ENCODE measurements at regions not wholly inside any gene's neighbourhood (a gene's known extent, or its start where the extent isn't known, plus 50 kb on each side); places are given as distances from the start of the nearest gene placed in this dataset.
"Not testable (repeated sequence)": the region's sequence is repeated elsewhere in the genome, so short reads cannot be mapped to it uniquely, and the experiment has no call there.

DNA sequence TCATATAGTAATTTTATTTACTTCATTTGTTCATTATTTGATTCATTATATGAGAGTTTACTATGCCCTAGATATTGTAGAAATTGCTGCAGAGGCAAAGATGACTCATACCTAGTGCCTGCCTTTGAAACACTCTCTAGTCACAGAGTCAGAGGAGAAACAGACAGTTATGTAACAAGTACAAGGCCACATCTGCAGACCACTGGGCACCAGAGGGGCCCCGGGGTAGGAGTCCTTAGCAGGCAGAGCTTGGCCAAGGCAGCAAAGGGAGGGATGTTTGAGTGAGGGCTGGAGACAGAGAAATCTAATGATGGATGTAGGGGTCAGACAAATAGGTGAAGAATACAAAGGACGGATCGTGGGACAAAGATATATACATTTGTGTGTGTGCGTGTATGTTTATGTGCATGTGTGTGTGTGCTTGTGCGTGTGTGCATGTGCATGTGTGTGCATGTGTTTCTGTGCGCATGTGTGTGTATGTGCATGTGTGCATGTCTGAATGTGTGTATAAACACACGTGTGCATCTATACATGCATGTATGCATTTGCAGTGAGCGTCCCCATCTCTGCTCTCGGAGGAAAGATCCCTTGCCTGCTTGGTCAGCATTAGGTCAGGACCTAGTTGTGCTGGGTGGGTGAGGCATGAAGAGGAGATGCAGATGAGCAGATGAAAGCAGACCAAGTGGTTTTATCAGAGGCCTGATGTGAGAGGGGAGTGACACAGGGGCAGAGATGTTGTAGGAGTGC, 170.6 kb upstream of the MYT1L start:
- DNase-seq = no peak

DNA sequence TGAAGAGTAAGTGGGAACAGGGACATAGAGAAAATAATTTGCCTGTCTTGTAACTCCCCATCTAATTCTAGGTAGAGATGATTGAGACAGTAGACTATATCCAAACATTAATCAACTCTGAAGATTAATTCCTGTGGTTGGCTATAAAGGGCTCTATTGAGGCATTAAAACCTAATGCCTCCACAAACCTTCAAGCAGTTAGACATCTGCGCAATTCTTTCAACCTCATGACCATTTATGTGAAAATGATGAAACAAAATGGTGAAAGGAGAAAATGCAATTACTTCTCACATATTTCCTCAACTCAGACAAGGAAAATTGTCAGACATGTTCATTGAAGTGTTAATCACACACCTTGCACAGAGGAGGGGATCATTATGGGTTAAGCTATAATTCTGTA, 164.5 kb upstream of the MYT1L start:
- DNase-seq = no peak

DNA sequence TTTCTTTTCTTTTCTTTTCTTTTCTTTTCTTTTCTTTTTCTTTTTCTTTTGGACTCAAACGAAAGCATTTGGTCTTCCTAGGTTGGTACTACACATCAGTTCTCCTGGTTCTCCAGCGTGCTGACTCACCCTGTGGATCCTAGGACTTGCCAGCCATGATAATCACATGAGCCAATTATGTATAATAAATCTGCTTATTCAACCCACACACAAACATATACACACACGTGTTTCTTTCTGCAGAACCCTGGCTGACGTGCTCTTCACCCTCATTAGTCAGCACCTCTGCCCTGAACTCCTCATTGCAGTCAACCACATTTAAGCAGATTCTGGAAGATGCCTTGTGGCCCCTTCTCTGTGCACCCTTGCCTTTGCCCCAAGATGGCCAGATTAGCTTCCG, 162.4 kb upstream of the MYT1L start:
- no peak for DNase-seq

DNA sequence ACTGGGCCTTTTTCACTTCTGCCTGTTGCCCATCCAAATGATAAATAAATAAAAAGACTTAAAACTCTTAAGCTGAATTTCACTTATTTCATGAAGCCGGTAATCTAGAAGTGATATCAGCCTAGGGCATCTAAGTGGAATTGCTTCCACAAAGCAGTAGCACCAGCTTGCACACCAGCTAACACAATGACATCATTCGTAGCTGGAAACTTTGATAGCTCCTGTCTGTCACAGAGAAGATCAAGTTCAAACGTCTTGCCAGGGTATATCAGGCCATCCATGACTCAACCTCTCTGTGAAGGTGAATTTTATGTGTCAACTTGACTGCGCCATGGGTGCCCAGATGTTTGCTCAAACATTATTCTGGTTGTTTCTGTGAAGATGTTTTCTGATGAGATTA, 161.7 kb upstream of the MYT1L start:
- DNase-seq = no peak

DNA sequence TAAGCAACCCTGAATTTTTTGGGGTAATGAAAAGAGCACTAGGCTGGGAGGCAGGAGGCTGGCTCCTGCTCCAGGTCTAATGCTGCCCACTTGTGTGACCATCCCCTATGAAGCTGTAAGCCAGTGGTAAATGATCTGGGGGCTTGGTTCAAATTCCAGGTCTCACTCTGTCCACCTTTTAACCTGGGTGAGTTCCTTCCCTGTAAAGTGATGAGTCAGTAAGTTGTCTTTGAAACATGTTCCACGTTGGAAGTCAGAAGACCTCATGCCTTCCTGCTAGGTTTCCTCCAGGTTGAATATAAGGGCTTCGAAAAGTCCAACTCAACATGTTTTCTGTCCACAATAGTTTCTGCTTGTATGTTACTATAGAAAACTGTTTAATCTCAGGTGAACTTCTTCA, 160.9 kb upstream of the MYT1L start:
- no peak for DNase-seq

DNA sequence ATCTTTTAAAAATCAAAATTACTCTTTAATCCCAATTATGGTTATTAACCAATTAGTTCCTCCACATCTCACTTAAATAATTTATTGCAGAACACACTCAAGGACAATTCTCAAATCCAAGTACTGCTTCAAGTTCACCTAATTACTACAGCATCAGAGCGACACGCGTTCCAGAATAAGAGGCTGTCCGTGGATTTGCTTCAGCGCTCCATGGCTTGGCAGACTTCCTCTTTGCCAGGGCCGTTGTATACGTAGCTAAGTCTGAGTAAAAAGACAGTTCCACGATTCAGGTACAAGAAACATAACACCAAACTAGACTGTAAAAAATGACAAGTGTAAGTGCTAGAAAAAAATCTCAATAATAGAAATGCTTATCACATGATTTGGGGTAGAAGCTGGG, 153.2 kb upstream of the MYT1L start:
- DNase-seq = no peak

DNA sequence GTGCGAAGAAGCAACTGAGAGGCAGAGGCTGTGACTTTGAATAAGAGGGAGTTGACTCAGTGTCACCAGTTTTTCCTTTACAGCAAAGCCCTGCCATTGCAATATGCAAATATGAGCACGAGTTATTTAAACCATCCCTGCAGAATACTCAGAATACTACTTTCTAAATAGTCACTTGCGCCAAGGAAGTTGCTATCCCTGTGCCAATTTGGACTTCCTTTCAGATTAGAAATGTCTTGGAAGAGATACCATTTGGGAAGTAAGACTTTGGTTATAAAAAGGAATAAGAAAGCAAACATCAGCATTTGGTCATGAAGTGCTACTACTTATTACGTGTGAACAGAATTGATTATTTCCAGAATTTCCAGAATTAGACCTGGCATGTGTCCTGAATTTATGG, 151.8 kb upstream of the MYT1L start:
- no peak for DNase-seq

DNA sequence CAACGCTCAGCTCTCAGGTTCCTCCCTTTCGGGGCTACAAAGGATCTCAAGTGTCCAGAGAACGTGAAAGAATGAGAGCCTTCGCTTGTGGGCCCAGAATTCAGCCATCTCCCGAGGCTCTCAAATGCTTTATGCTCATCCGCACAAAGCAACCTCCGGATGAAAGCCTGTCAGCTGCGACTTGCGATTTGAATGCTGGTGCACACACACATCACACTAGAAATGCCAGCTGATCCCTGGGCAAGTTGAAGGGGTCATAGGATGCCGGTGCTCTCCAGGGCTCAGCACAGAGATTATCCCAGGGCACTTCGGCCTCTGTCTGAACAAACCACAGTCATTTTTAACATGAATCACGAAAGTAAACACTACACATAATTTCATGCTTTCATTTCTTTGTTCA, 141.8 kb upstream of the MYT1L start:
- no peak for DNase-seq

DNA sequence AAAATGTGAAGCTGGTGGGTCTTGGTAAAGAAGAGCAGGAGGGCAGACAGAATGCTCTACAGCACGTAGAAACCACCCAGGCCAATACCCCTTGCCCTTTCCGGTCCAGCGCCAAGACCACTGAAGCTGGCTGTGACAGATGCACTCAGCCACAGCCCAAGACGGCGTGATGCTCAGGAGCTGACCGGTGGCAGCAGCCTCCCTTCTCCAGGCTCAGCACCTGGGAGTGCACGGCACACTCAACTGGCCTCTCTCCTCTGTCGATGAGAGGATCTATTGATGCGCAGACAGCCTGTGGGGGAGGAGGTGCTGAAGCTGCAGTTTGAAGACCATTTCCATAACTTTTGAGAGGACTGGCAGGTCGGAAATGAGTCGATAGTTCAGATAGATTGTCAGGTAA, 141.0 kb upstream of the MYT1L start:
- no peak for DNase-seq

DNA sequence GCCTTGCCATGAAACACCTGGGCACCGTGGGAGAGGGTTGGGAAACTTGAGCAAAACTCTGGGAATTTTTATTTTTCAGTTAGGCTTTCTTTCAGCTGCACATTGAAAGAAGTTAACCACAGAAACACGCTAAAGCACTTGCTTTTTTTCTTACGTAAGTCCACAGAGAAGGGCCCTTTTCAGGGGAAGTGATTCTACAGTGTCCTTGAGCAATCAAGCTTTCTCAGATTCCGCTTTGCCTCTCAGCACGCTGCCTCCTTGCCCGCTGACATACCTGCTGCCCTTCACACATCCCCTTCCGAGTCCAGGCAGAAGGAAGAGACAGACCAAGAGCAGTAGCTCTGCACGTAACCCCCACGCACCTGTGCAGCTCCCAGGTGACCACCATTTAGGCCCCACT, 135.5 kb upstream of the MYT1L start:
- no peak for DNase-seq

DNA sequence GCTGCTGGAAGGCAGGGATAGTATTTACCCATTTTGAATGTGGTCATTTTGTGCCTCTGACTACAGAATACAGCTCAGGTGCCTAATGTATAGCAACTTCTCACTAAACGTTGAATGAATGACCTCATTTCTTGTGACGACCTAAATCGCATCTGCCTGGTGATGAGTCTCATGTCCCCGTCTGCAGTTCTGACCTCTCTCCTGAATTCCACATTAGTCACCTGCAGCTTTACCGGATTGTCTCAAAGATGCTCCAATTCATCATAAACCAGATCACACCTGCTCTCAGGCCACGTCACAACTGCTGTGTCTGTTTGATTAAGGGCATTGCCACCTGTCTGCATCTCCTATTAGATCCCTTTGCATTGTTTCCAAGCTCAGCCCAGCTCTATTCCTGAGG, 133.6 kb upstream of the MYT1L start:
- no peak for DNase-seq

DNA sequence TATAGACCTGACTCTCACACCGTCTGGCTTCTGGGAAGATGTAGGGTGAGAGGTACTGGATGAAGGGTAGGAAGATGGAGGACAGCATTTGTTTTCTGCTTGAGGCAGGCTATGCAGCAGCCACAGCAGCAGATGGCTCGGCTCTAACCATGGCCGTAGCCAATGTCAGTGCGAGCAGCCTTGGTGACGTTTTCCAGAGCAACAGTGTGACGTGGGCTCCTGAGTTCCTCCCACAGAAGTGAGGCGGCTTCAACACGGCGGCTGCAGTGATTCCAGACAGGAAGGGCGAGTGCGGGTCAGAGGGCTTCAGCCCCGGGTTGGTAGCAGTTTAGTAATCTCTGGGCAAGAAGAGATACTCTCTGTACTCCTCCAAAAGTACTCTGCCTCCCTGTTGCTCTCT, 133.0 kb upstream of the MYT1L start:
- no peak for DNase-seq

DNA sequence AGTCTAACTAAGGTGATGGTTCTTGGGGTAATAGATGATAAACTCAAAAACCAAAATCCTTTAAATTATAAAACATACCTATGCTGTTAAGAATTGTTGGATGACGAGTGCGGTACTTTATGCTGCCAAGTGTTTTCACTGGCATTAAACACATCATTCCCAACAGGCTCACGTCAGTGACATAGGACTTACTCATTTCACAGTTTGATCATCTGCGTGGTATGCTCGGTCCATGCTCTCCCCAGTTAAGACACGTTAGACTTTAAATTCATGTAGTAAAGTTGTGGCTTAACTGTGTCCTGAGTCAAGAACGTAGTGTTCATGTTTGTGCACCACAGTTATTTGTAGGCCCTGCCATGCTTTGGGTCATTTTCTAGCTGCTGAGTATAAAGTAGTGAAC, 125.6 kb upstream of the MYT1L start:
- DNase-seq = no peak

DNA sequence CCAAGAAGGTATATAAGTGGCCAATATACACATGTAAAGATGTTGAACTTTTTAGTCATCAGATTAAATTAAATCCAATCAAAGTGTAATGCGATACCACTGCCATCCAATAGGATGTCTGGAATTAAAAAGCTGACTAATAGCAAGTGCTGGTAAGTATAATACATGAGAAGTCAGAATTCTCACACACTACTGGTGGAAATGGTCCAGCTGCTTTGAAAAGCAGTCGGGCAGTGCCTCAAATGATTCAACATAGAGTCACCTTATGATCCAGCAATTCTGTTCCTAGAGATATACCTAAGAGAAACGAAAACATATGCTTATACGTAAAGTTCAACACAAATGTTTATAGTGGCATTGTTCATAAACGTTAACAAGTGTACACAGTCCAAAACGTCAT, 124.1 kb upstream of the MYT1L start:
- DNase-seq = no peak

DNA sequence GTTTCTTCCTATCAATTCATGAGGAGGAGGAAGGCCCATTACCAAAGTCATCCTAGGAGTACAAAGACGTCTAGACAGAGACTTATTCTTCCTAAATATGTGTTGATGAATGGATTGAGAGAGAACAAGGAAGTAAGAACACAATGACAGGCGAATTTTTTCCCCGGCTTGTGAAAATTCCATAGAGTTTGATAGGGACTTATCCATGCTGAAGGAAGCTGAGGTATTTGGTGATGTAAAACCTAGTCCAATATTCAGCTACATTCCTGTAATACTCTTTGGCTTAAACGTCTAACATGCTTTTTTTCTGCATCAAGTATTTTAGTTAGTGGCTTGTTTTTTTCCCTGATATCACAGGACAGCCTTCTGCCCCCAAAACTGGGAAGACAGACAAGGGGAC, 121.9 kb upstream of the MYT1L start:
- no peak for DNase-seq

DNA sequence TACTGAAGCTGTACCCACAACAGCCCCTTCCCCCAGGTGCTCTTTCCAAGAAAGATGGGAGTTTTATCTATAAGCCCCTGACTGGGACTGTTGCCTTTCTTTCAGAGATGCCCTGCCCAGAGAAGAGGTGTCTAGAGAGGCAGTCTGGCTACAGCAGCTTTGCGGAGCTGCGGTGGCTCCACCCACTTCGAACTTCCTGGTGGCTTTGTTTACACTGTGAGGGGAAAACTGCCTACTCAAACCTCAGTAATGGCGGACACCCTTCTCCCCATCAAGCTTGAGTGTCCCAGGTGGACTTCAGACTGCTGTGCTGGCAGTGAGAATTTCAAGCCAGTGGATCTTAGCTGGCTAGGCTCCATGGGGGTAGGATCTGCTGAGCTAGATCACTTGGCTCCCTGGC, 120.2 kb upstream of the MYT1L start:
- not testable (repeated sequence) for DNase-seq

DNA sequence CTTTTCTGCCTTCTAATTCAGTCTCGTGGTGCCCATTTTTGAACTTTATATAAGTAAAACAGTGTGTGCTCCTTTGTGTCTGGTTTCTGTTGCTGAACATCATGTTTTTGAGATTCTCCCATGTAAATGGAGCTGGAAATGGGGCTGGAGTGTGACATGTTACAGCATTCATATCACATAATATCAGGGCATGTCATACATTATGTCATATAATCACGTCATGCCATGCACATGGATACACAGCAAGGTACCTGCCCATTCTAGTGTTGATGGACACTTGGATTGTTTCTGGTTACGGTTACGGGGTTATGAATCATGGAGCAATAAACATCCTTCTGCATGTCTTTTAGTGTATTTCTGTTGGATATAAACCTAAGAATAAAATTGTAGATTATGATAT, 117.1 kb upstream of the MYT1L start:
- DNase-seq = no peak

DNA sequence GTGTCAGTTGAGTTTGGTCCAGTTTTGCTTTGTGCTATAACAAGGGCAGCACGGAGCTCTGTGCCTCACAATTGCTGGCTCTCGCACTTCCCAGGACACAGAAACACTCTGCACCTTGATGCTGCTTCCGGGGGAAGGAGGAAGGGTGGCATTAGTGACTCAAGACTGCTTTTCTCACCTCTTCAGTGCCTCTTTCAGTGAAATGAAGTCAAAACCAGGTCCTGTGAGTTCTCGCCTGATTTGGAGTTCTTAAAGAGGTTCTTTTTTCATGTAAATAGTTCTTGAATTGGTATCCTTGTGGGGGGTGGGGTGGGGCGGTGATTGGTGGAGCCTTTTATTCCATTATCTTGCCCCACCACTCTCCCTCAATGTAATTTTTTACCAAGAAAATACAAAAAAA, 91.5 kb upstream of the MYT1L start:
- no peak for DNase-seq

DNA sequence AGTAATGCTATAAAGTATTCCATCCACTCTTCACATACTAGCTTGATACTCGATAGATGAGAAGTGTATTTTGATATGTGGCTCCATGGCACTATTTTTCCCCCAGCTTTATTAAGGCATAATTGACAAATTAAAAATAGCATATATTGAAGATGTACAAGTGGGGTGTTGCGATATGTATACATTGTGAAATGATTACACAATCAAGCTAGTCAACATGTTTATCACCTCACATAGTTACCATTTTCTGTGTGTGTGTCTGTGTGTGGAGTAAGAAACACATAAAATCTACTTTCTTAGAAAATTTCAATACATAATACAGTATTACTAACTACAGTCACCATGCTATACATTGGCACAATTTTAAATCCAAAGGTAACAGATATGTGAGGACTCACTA, 82.5 kb upstream of the MYT1L start:
- DNase-seq = no peak

DNA sequence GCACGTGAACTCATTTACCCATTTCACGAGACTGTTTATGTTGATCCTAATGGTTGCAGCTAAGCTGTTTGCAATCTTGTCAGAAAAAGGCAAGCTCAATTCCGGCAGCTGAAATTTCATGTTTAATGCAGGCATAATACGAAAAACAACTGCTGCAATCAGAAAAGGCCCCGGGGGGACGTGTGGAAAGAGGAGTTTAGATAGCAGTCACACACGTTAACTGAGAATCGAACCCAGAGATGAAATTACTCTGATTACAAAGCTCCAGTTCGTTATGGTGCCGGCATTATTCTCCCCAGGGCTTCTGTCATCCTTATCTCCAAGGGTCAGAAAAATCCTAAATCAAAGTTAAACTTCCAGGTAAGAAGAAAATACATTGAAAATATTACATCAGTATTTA, 79.9 kb upstream of the MYT1L start:
- DNase-seq = no peak

DNA sequence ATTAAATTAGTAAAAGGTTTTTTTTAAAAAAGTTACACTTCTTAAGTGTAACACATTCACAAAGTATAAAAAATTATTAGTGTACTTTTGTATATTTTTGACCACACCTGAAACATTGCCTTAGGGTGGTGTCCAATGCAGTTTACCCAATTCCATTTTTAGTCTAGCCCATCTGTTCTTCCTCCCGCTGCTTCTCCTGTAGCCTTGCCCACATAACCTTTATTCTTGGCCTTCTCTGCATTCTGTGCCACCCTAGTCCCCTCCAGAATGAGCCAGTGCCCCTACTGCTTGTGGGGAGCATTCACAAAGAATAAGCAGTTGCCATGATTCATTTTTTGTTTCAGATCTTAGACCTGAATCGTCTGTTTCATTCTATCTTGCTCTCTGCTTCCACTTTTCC, 78.4 kb upstream of the MYT1L start:
- no peak for DNase-seq

DNA sequence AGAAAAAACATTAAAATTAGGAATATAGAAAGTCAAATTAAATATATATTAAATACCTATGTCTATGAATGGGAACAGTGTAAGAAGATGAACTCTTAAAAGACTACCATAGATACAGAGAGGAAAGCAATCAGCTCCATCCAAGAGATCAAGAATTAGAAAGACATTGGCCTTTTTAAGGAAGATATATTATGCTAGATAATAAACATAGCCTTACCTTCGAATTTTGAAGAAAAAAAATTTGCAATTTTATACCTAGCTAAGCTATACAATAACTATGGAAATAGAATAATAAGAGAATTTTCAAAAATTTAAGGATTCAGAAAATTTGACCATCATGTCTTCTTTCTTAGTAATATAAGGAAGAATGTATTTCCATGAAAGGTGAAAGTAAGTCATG, 74.7 kb upstream of the MYT1L start:
- DNase-seq = no peak

DNA sequence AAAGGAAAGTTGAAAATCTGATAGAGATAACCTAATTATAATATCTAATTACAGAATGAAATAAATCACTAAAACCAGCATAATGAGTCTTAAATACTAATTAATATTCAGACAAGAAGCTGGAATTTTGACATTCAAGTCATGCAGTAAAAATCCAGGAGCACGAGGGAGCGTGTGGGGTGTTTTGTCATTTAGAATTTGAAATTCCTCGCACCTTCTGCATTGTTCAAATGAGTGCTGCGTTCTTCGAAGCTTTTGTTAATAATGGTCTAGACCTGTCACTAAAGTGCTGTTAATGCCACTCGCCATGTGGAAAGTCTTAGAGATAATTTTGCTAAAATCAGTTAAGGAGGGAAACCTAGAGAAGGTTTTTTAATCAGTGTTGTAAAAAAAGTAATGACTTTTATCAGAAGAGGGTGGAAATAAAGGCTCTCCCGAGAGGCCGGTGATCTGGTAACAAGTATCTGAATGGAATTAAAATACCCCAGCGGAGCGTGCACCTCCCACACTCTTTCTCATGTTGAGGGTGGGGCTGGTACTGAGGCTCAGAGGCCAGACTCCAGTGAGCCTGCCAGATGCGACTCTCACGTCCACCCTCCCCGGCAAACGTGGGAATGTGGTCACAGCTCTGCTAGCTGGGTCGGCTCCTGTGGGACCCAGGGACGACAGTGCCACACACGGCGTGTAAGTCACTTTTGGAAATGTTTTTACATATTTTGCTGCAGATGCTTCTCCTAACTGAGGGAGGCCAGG, 69.4 kb upstream of the MYT1L start:
- DNase-seq = no peak

DNA sequence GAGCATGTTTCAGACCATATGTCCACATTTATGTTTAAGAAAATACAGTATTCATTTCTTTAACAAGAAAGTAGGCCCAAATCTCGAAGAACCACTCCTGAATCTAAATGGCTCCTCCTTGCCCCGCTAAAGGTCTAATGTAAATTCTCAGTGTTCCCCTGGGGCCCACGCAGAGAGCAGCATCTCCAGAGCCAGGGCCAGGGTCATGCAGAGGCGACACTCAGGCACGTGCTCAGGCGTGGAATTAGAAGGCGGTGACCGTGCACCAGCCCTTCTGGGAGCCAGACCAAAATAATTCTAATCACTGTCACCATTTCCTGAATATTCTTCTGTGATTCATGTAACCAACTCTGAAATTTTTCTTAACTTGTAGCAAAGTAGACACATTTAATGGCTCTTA, 68.3 kb upstream of the MYT1L start:
- no peak for DNase-seq

DNA sequence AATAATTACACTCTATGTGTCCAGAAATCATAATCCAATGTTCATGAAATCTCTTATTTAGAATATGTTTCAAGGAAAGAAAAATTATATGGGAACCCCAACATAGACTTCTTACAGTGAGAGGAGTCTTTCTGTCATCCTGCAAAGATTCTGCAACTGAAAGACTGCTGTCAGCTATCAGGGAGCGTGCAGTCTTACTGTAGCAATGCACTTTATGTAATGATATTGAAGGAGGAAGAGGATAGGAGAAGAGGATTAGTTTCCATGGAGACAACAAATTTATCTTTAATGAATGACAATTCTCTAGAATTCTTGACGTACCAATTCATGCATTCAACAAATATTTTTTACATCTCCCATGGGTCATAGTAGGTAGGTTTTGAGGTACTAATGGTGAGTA, 61.3 kb upstream of the MYT1L start:
- DNase-seq = no peak

Measured in activated T-cell treated with anti-CD3 and anti-CD28 coated beads for 4 hours (primary cell).